NCI-H1417 treated with DMSO at 0.1 percent for 48 hours (cell line): ENCODE measurements at regions not wholly inside any gene's neighbourhood (a gene's known extent, or its start where the extent isn't known, plus 50 kb on each side); places are given as distances from the start of the nearest gene placed in this dataset.

Experiments
- DNase-seq: peaks from one replicate; lab custom pipeline; 2025; lab: John Stamatoyannopoulos, UW

DNA sequence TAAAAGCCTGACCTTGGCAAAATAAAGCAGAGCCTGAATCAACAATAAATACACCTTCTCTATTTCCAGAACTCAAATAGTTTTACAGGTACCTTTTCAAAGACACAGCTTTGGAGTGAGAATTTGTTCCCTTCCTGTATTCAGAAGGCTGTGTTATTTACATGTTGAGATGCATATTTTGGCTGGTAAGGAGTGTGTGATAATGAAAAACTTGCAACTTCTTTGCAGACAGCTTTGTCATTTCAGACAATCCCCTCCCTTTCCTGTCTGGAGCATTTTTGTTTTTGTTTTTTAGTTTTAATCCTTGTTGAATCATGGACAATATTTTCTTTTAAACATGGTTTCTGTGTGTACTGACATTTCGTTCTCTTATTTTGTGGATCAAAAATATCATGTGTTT, 493.8 kb downstream of the FAT4 start:
- DNase-seq = no peak

DNA sequence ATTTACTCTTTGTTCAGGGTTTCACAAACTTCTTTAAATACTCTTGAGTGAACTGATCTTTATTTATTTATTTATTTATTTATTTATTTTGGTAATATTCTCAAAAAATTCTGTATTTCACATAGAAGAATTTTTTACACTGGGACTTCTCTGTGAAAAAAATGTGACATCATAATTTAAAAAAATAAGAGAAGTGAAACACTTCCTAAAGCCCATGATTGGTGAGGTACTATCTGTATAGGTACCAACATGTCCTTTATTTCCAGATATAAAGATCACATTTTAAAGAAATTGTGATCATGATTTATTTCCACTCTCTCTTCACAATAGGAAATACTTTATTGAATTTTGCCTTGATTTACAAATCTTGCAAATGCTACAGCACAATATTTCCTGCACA, 497.1 kb downstream of the FAT4 start:
- DNase-seq = no peak

DNA sequence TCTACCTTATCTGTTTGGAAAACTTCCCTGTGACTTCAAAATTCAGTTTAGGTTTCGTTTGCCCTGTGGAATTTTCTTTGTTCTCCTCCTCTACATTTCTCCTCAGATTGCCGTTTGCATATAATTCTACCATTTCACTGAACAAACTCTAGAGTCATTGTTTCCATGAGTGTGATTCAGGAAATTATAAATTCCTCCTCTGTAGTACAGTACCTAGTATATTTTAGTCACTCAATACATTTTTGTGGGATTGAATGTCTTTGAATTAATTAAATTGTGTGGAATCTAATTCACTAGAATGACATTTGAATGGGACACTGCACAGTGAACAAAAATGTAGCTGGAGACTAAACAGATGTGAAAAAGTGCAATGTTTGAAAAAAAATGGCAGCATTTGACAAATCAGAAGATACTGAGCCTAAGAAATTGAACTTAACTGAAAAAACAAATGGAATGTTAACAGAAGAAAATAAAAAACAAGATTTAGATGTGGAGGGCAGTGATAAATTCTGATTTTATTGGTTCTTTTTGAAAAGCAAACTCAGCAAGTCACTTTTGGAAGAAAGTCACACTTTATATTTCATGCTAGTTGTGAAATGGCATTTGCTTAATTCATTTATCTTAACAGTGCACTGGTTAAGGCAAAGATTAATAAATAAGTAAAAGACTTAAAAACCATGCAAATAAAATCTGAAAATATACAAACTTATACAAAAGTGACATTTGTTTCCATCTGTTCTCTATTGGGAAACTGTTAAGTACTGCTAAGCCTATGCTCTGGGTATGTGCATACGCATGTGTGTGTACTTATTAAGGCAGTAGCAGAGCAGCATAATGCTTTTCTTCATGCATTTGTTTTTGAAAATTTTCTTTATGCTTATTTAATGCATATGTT, 512.3 kb downstream of the FAT4 start:
- no peak for DNase-seq

DNA sequence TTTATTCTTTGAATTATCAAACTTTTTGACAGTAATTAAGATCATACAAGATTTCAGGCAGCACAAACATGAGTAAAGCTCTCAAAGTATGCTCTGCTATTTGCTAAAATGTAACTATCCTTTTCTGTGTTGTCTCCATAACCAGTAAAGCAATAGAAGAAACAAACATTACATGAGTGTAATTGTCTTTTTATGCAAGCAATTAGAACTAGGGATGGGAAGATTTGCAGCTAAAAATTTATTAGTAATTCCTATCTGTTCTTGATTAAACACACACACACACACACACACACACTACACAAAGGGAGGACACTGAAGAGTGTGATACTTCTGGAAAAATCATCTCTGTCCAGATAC, 512.9 kb downstream of the FAT4 start:
- DNase-seq = no peak

DNA sequence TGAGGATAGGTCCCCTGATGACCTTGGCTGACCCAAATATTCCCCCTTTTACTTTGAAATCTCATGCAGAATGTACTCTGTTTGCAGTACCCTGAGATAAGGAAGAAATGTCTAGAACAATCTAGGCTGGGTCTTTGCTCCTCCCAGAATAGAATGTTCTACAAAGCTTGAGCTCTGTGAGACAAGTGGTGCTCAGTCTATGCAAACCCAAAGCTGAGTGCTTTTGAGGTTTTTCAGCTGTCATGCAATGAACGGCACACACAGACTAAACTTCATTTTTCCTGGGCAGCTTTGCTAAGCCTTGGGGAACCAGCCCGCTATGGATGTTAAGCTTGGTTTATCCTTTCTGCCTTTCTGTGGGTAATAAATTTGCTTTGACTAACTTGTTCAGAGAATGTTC, 513.6 kb downstream of the FAT4 start:
- DNase-seq = no peak

DNA sequence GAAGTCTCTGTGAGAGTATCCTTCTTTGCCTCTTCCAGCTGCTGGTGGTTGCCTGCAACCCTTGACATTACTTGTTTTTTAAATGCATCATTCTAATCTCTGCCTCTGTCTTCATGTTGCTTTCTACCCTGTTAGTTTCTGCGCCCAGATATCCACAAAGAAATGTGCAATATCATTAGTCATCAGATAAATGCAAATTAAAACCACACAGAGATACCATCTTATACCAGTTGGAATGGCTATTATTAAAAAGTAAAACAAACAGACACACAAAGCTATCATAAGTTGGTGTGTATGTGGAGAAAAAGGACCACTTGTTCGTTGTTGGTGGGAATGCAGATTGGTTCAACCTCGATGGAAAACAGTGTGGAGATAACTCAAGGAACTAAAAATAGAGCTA, 517.4 kb downstream of the FAT4 start:
- no peak for DNase-seq

DNA sequence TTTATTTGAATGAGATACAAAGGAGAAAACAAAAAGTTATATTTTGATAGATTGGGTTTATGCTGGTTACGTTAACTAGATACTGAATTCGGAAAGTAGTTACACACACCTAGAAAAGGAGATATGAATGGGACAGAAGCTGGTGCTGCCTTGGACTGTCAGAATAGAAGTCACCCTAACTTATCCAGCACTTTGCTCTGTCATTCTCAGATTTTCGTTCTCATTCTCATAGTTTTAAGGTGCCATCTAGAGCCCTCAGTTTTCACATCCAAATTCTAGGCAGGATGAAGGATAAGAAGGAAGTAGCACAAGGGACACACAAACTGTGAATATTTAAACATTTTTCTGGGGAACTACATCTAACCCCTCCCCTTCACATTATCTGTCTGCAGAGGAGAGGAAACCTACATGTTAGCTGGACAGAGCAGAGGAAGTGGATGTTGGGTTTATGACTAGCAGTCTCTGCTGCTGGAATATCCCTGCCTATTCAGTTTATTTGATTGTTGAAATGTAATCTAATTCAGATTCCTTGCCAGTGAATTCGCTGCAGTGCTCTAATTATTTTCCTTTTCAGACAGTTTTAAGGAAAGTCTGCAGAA, 521.9 kb downstream of the FAT4 start:
- DNase-seq = no peak

DNA sequence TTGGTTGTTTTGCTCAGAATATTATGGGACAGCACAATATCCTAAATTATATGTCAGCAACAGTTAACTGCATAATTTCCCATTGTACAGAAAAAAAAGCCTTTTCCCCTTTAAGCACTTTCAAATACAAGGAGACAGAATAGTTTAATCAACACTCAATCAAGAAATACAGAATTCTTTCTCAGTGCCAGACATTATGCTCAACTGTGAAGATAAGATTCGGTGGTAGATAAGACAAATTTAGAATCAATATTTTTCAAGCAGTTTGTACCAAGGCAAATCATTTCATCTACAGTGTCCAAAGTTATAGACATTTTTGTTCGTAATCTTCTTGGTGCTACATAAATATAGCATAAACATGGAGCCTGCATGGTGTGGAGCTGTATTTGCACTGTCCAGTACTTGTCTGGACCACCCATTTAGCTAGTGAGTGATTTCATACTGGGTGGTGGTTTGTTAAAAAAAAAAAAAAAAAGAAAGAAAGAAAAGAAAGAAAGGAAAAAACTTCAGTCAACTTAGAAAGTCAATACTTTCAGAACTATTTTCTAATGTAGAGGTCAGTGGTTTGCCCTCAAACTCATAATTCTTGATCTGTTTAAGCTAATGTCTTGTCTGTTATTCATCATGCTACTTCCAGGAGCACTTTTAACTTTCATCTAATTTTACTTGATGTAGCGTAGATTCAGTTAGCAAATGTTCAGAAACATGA, 522.9 kb downstream of the FAT4 start:
- DNase-seq = no peak

DNA sequence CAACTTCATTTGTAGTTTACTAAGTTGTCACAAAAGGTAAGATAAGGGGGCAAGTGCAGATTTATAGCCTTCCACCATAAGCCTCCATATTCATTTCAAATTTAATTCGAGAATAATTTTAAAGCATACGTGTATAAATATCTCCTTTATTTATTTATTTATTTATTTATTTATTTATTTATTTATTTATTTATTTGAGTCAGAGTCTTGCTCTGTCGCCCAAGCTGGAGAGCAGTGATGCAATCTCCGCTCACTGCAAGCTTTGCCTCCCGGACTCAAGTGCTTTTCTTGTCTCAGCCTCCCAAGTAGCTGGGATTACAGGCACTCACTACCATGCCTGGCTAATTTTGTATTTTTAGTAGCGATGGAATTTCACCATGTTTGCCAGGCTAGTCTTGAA, 523.4 kb downstream of the FAT4 start:
- no peak for DNase-seq

DNA sequence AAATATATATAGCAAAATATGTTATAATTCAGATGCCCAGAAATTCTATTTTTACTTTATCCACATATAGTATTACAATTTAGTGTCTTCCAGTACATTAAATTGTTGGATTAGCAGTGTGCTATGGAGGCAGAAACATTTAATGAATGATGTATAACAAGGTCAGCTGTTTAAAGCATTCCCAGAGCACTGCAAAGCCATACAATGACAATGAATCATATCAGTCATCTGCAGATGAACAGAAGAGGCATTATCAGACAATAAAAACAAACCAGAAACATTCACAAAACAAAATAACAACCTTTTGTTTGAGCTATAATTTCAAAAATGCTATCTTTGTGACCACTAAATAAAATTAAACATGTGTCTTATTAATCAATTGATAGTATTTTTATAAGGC, 524.2 kb downstream of the FAT4 start:
- DNase-seq = no peak

DNA sequence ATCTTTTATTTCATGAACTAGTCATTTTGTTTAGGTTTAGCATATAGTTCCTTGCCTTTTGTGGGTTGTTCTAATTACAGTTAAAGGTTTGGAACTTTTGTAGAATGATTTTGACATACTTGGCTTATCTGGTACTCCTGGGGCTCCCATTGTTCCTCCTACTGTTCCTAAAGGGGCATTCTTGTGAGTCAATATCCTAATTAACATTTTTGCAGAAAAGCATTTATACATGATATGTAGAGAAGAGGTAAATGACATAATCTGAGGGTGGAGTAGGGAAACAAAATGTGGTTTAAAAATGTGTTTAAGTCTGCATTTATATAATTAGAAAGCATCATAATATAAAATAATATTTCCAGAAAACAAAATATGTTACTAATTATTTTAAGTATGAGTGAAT, 529.2 kb downstream of the FAT4 start:
- DNase-seq = no peak

DNA sequence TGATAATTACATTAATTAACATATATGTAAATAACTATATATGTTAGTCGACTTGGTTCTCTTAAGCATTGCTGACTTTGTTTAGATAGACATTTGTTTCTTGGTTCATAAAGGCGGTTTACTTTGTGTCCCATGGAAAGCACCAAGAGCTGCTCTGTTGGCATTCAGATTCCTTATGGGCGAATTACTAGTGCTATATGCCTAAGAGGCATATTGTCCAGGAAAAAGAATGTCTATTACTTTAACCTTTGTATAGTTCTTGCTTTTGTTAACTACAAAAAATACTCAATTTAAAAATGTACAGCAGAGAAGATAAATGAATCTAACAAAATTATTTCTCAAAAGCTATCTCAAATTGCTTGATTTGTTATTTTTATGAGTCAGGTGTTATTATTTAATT, 532.8 kb downstream of the FAT4 start:
- no peak for DNase-seq

DNA sequence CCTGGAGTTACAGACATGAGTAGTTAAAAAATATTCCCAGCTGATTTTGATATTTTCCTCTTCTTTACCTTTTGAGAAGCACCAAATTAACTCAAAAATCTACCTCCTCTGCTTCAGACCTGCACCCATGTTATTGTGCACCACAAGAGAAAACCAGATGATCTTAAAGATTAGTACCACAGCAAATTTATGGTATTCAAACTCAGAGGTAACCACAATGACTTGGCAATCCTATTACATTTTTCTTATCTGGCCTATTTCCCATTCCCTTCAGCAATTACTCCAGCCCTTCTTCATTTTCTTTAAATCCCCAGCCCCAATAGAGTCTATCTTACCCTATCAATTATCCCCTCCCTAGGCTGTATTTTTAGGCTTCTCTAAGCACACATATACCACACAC, 535.1 kb downstream of the FAT4 start:
- no peak for DNase-seq

DNA sequence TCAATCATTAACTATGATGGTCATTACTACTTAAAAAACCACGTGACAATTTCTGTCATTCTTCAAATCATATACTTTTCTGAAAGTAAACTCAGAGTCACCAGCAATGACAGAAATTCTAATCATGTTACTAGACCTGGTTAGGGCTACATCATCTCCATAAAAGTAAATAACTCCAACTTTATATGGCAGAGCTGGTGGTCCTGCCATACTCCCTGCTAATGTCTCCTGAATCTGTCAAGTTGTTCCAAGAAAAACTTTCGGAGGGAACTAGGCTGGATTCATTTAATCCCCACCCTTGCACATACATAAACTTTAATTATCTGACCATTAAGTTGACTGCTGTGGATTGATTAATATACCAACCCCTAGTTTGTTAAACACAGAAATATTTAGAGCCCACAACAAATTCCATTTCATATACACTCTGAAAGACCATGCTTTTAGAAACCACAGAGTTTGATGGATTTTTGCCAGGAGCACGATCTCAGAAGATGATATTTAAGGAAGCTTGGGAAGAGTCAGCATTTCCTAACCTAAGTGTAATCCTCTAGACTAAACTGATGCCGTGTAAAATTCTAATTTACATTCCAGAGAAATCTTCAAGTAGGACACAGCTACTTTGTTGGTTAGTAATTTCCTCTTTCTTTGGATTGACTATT, 577.0 kb downstream of the FAT4 start:
- no peak for DNase-seq

DNA sequence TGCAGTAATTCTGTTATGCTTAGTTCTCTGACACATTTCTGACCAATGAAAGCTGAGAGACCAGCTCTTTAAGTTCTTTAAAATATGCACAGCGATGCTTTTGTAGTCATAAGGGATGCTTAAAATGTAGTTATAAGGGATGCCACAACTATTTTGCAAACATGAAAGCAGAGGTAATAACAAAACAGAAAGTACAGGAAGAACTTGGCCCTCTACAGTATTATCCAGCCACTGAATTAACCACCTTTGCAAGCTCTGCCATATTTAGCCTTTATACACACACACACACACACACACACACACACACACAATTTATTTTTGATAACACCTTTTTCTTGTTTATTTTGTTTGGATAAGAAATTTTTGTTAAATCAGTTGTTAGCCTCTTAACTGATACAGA, 590.0 kb downstream of the FAT4 start:
- DNase-seq = no peak

DNA sequence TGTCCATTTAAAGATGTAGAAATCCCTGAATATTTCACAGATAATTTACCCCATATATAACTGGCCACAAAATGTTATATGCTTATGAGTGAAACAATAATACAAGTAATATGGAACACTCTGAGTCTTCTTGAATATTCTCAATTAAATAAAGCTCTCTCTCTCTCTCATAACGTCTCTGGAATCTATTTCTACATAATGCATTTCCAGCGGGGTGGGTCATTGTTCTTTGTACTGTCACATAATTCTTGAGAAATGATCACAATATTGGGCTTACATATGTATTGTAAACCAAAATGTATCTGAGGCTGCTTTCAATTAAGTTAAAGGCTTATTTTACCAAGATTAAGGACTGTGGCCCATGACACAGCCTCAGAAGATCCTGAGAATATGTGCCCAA, 596.3 kb downstream of the FAT4 start:
- no peak for DNase-seq

DNA sequence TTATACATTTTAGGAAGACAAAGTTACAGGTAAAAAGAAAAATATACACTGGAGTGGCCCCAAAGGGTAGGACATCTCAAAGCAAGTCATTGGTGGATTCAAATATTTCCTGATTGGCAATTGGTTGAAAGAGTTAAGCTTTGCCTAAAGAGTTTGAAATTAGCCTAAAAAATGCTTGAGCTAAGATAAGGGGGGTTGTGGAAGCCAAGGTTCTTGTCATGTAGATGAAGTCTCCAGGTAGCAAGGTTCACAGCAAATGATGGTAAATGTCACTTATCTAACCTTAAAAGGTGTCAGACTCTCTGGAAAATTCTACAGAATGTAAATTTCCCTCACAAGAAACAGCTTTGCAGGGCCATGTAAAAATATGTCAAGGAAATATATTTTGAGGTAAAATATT, 596.7 kb downstream of the FAT4 start:
- no peak for DNase-seq

DNA sequence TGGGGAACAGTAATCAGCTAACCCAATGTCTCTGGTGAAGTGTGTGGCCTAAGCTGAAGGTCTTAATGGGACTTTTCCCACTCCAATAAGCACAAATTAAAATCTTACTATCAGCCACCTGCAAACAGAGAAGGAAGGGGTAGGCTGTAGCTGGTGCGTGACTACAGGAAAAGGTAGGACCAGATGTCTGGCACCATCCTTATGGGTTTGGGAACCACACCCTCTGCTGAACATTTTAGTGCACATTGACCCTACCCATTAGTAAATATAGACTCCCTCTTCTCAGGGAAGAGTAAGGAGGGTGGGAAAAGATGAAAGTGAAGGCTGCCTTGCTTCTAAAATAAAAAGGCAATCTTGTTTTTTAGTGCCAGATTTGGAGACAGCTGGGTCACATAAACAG, 602.8 kb downstream of the FAT4 start:
- no peak for DNase-seq

DNA sequence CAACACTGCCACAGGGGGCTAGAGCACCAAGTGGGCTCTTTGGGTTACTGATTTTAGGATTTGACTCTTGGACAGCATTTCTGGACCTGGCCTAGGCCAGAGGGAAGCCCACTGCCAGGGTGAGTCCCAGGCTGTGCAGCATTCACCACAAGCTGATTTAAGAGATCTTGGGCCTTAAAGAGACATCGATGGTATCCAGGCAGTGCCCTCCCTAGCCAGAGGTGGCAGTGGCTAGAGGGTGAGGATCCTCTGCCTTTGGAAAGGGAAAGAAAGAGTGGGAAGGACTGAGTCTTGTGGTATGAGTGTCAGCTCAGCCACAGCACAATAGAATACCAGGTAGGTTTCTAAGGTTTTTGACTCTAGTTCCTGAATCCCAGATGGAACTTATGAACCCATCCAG, 613.9 kb downstream of the FAT4 start:
- no peak for DNase-seq

DNA sequence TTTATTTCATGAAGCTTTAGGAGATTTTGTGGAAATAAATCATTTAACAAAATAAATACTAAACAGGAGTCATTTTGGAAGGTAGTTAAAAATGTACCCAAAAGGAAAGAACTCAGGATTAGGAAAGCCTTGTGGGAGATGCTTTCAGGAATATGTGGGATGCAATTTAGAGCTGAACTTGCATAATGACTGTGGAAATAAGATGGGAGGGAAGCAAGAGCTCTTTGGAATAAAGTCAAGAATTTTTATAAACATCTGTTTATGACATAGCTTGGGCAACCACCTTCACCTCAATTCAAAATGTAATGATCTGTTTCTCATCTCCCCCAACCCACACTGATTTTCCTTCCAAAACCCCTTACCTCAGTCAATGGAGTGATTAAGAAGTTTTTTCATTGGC, 623.8 kb downstream of the FAT4 start:
- DNase-seq = no peak

DNA sequence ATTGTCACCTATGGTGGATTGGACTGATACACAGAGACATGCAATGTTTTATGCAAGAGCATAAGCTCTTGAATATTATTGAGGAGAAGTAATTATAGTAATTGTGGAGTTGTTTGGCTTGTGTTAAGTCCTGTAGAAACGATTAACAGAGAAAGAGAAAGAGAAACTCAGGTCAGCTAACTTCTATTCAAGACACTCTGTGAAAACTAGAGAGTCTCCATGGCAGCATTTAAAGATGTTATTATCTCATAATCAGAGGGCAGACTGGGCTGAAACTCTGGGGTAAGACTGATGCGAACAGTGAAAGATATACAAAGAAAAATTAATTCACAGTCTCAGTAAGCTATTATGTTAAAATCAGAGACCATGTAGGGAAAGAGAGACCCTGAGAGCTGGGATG, 625.7 kb downstream of the FAT4 start:
- DNase-seq = no peak

DNA sequence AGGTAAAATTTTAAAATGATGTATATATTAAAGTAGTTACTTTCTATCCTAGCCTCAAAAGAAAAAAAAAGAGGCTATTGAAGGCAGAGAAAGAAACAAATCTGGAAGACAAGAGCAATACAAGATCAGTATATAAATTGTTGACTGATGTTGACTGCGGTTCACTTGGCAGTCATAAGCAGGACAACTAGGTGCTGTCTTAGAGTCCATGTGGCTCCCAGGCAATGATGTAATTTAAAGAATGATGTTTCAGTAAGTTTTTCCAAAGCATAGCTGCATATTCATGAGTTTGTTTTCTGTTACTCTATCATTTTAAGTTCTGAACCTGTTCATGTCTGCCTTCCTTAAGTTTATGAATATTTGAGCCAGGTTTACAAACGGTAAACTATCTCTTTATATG, 630.2 kb downstream of the FAT4 start:
- no peak for DNase-seq

DNA sequence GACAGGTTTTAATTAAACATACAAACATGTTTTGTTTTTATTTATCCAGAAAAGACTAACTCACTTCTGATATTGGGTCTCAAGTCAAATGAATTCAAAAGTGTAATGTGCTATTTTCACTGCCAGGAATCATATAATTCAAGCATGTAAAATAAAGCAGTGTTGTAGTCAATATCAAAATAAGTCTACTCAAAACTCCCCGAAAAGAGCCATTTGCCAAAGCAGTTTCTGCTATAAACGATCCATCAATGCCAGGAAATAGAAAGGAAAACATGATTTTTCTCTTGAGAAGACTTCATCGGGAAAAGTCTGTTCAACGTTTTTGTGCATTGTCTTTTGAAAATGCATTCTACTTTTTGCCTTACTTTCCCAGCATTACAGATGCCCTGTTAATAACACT, 633.3 kb downstream of the FAT4 start:
- no peak for DNase-seq
